Stimulated activated CD4-positive, alpha-beta T cell treated with anti-CD3 and anti-CD28 coated beads, Interleukin-1b, Interleukin-23, amount 100 ng/mL, for 4 hours (primary cell): ENCODE measurements at regions not wholly inside any gene's neighbourhood (a gene's known extent, or its start where the extent isn't known, plus 50 kb on each side); places are given as distances from the start of the nearest gene placed in this dataset.

ENCODE experiments used
- DNase-seq, 2 donors: peaks; one replicate each; pipeline ENCODE4 v3.0.0-alpha.2; 2020; ENCODE audit warnings: low read depth in 2 of 2

- DNase-seq, result no peak
Observed at GRCh38 chr2:144242311-144242710, 277.6 kb downstream of the ZEB2 start.

GRCh38 chr2:144241801-144242200 is 278.1 kb downstream of the ZEB2 start:
- DNase-seq, result no peak

DNA sequence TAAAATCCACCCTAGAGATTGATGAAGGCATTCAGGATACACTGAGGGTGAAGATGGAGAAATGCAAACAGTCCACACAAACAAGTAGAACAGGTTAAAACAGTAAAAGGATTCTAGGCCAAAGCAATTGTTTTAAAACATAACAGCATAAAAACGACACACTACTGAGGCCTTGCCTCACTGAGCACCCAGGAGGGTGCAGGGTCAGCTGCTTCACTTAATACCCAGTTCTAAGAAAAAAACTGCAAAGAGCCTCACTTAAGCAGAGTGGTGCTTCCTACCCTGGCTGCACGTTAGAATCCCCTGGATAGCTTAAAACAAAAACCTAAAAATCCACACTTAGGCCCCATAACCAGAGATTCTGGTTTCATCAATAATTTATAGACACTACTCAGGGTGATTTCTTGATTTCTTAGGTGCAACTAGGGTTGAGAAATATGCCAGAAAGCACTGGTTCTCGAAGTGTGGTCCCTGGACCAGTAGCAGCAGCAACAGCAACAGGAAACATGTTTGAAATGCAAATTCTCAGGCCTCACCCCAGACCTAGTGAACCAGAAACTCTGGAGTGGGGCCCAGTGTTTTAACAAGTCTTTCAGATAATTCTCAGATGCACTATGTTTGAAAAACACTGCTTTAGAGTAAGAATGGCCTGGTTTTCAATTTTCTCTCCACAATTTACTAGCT is 279.1 kb downstream of the ZEB2 start:
- no peak for DNase-seq

- no peak for DNase-seq
Observed at GRCh38 chr2:144239726-144240125, 280.2 kb downstream of the ZEB2 start.

- no peak for DNase-seq
Observed at GRCh38 chr2:144239306-144239705, 280.6 kb downstream of the ZEB2 start.

- DNase-seq, result no peak
Observed at GRCh38 chr2:144237830-144238627, 281.9 kb downstream of the ZEB2 start.

DNA sequence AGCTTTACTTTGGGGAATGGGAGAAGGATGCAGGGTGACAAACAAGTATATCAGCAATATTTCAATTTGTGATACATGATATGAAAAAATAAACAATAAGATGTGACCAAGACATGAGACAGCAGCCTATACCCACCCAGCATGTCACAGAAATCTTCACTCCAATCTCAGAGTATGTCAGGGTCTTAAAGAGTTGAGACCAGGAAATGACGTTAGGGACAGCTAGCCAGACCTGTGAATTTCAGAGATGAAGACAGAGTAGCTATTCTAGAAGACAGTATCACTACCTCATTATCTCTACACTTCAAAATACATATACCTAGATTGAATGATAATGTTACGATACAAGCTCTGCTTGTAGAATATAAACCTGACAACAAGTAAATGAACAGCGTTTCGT is 282.8 kb downstream of the ZEB2 start:
- DNase-seq, result no peak

- DNase-seq, result no peak
Observed at GRCh38 chr2:144235050-144235449, 284.9 kb downstream of the ZEB2 start.

DNA sequence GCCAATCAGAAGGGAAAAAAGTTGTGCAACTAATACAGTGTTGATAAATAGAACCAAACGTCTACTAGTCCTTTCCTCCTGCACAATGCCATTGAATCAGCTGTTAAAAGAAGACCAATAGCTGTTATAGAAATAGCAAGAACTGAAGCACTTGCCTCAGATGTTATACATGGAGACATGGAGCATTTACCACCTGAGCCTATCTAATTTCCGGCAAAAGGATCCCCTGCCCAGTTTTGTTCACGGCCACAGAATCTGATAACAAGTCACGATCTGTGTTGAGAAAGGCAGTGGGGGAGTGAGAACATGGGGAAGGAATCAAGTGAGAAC is 285.4 kb downstream of the ZEB2 start:
- DNase-seq, result no peak

GRCh38 chr2:144233733-144234541 is 286.0 kb downstream of the ZEB2 start:
- no peak for DNase-seq

DNA sequence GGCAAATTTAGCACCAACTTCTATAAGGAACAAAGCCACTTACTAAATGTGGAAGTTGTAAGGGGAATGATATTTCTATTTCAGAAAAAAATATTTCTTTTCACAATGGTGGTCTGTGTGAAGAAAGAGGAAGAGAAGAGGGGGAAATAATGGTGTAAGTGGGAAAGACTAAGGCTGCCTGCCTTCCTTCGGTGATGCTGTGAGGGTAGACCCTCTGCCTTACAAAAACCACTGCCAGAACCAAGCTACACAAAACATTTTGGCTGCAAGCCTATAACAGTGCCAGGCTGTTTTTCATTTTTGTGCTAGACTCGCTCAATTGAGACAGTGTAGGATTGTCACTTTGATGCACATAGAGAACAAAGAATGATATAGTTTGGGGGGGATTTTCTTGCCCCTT is 286.6 kb downstream of the ZEB2 start:
- DNase-seq, result no peak

- no peak for DNase-seq
Observed at GRCh38 chr2:144230448-144231085, 289.4 kb downstream of the ZEB2 start.

DNA sequence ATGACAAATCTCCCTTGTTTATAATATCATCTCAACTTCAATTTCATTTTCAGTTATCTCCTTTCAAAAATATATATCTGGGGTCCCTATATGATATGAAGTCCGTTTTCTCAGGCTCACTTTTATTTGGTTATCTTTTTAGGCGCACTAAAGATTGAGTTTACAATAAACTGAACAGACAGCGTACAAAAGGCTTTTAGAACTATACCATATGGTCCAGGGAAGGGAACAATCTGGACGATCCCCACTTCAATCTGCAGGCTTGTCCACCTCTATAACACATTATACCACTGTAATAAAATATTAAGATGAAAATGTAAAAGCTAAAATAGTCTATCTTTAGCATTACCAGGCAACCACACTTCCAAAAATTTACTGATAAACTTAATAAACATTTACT is 289.9 kb downstream of the ZEB2 start:
- no peak for DNase-seq

DNA sequence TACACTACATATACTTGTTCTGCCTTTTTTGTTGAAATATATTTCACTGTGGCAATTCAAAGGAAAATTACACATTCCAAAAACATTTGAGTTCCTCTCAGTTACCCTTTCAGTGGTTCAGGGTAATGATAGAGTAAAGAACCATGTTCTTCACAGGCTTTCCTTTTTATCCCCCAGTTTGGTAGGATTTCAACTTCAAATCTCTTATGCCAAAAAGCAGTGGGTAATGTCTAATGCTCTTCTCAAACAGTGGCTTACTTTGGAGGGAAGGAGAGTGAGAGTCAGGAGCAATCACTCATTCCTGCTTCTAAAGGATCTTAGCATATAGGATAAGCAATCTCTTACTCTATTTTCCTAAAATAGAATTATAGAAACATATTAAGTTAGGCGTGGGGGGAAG is 290.6 kb downstream of the ZEB2 start:
- DNase-seq, result no peak

- no peak for DNase-seq
Observed at GRCh38 chr2:144227427-144228105, 292.4 kb downstream of the ZEB2 start.

GRCh38 chr2:144225076-144225475 is 294.8 kb downstream of the ZEB2 start:
- no peak for DNase-seq

- no peak for DNase-seq
Observed at GRCh38 chr2:144224472-144224871, 295.4 kb downstream of the ZEB2 start.

DNA sequence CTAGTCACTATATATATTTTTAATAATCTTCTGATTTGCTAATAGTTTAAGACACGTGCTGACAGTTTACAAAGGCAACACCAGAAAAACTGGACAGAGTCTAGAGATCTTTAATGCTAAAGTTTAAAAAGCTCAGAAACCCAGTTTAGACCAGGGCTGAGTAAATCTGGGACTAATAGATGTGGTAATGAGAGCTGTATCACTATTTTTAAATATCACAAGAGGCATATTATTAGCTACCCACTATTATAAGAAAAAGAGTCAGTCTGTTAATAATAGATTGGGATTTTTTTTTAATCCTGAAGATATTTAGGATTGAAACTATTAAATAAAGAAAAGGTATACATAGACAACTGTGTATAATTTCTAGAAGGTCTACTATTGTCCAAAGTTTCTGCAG is 299.9 kb downstream of the ZEB2 start:
- no peak for DNase-seq

DNA sequence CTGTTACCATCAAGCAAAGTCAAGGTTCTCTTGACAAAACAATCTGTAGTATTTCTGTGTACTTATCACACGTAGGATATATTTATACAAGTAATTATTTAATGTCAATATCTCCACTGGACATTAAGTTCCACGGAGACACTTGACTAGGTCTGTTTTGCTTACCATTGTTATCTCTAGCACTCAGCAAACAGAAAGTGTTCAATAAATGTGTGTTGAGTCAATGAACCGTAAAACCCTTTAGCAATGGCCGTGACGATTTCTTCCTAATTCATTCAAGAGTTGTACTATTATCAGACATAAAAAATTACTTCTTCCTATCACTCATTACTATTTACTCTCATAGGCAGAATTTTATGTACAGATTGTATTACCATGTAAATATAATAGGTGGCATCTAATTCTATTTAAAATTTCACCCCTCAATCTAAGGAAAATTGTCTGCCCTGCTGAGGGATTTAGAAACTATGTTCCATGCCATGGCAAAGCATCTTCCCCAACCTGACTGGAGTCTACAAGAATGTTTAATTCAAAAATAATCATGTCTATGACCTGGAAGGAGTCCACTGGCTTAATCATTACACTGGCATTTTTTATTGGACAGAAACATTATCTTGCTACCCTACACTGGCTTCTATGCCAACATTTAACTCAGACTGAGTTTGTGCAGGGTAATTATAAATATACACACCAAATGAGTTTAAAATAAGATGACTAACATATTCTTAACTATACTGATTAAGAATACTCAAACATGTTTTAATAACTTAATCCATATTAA is 301.9 kb downstream of the ZEB2 start:
- DNase-seq, result no peak

DNA sequence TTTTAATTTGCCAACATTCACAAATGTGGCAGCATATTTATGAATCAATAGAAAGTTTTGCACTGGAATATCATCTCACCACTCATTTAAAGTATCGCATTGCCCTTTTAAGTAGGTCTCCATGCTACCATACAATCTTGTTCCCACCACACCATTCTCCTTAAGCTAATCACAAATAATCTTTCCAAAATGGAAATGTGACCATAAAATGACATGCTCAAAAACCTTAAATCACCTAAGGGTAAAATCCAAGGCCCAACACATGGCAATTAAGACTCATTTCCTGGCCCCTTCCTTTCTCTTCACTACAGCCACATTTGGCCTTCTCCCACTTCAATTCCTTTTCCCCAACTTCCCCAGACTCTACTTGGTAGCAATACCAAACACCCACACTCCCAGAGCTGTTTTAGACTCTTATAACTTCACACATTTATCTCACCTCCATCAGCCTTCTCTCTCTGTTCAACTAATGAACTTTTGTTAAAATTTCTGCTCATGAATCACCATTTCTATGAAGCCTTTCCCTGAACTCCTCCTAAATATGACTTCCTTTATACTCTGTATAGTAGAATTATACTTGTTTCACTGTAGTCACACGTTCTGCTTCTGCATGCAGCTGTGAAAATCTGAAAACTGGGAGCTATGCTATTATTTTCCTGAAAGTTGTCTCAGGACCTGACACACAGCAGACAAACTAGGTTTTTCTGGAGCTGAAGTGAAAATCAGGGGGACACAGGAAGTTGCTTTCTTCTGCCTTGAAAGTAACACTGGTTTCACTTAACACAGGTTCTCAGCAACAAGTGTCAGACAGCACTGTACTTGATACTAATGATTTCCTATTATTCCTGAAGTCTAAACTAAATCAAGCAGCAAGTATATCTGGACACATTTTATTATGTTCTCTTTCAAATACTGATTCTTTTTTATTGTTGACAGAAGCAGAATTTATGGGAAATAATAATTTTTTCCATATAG is 303.9 kb downstream of the ZEB2 start:
- no peak for DNase-seq
